GM11168 (cell line): ENCODE measurements at regions not wholly inside any gene's neighbourhood (a gene's known extent, or its start where the extent isn't known, plus 50 kb on each side); places are given as distances from the start of the nearest gene placed in this dataset.
"Not testable (repeated sequence)": the region's sequence is repeated elsewhere in the genome, so short reads cannot be mapped to it uniquely, and the experiment has no call there.

ENCODE experiments used
- in situ Hi-C: fragments of 300-500 bp; cut with MboI; formaldehyde crosslinking; loops from one replicate; pipeline ENCODE4 v1.12.0; 2022; ENCODE audit warnings: low sequenced_read_pairs; ENCODE audit not compliant: unreplicated experiment

- in situ Hi-C loops, result no loop called here
These were observed 1724.3 kb upstream of the C9orf72 start for GRCh38 chr9:29297592-29297991.

GRCh38 chr9:29311221-29311620, 1737.9 kb upstream of the C9orf72 start:
- in situ Hi-C loops, result no loop called here

- in situ Hi-C loops, result no loop called here
These were observed 1739.0 kb upstream of the C9orf72 start for GRCh38 chr9:29312327-29312726.

- in situ Hi-C loops, result no loop called here
These were observed 1746.6 kb upstream of the C9orf72 start for GRCh38 chr9:29319736-29320513.

GRCh38 chr9:29322240-29322639, 1749.0 kb upstream of the C9orf72 start:
- in situ Hi-C loops, result no loop called here

GRCh38 chr9:29325894-29326293, 1752.6 kb upstream of the C9orf72 start:
- in situ Hi-C loops, result no loop called here

- in situ Hi-C loops, result no loop called here
These were observed 1759.5 kb upstream of the C9orf72 start for GRCh38 chr9:29332789-29333188.

- in situ Hi-C loops, result no loop called here
These were observed 1763.0 kb upstream of the C9orf72 start for GRCh38 chr9:29336281-29336680.

GRCh38 chr9:29339387-29339786, 1766.1 kb upstream of the C9orf72 start:
- in situ Hi-C loops, result no loop called here

GRCh38 chr9:29348999-29349398, 1775.7 kb upstream of the C9orf72 start:
- in situ Hi-C loops, result no loop called here

GRCh38 chr9:29389421-29389820, 1816.1 kb upstream of the C9orf72 start:
- in situ Hi-C loops, result no loop called here

- in situ Hi-C loops, result no loop called here
These were observed 1817.6 kb upstream of the C9orf72 start for GRCh38 chr9:29390859-29391258.

GRCh38 chr9:29393064-29393463, 1819.8 kb upstream of the C9orf72 start:
- in situ Hi-C loops, result no loop called here

GRCh38 chr9:29394855-29395254, 1821.6 kb upstream of the C9orf72 start:
- in situ Hi-C loops, result no loop called here

GRCh38 chr9:29397148-29397547, 1823.9 kb upstream of the C9orf72 start:
- in situ Hi-C loops, result no loop called here

- in situ Hi-C loops, result no loop called here
These were observed 1842.9 kb upstream of the C9orf72 start for GRCh38 chr9:29416204-29416603.

- in situ Hi-C loops, result no loop called here
These were observed 1849.2 kb upstream of the C9orf72 start for GRCh38 chr9:29422438-29422837.

- in situ Hi-C loops, result no loop called here
These were observed 1858.9 kb upstream of the C9orf72 start for GRCh38 chr9:29432191-29432590.

GRCh38 chr9:29432656-29433055, 1859.4 kb upstream of the C9orf72 start:
- in situ Hi-C loops, result not testable (repeated sequence)

- in situ Hi-C loops, result no loop called here
These were observed 1862.1 kb upstream of the C9orf72 start for GRCh38 chr9:29435368-29435767.

- in situ Hi-C loops, result no loop called here
These were observed 1864.2 kb upstream of the C9orf72 start for GRCh38 chr9:29437526-29437925.

- in situ Hi-C loops, result no loop called here
These were observed 1866.7 kb upstream of the C9orf72 start for GRCh38 chr9:29439961-29440360.
